ENCODE measurements at regions not wholly inside any gene's neighbourhood (a gene's known extent, or its start where the extent isn't known, plus 50 kb on each side); places are given as distances from the start of the nearest gene placed in this dataset.

DNA sequence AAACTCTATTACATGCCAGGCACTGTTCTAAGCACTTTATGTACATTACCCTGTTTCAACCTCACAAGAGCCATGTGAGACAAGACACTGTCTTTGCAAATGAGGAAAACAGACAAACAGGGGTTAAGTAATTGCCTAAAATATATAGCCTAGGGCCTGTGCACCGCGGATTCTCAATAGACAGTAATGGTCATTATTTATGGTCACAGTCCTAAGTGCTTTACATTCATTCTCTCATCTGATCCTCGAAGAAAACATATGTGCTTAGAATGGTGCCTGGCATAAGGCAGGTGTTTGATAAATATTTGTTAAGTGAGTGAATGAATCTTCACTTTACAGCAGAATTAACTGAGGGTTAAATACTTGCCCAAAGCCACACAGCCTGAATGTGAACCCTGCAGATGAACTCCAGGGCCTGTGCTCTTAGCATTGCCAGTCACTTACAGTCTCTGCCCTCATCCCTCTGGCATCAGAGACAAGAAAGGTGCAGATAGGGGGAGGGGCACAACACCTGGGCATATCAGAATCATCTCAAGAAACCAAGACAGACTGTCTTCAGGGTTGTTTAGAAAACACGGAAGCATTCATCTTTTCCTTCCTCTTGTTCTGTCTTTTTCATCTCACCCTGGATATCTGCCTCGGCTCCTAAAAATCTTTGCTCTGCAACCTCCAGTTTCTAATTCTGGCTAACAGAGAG is 92.8 kb upstream of the SASH1 start:
- no peak for DNase-seq (ENCODE audit: low read depth)

- peak; percentile 46 for DNase-seq (ENCODE audit: low read depth)
Observed at GRCh38 chr6:148250975-148251685, 91.5 kb upstream of the SASH1 start.

DNA sequence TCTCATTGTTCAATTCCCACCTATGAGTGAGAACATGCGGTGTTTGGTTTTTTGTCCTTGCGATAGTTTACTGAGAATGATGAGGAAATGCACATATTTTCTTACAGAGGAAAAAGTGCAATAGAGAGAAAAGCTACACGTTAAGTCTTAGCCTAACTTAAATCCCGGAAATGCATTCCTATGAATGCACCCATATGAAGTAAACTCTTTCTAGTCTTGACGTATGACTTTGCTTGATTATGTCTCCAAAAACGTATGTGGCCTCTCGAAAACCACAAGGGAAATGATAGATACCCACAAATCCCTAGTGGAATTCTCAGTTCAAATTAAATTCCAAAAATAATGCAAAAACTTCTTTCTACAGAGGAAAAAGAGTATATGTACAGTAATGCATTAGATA is 90.7 kb upstream of the SASH1 start:
- no peak for DNase-seq (ENCODE audit: low read depth)

GRCh38 chr6:148257810-148258209 is 84.8 kb upstream of the SASH1 start:
- DNase-seq (ENCODE audit: low read depth) = no peak

- DNase-seq (ENCODE audit: low read depth) = no peak
Observed at GRCh38 chr6:148258868-148259267, 83.8 kb upstream of the SASH1 start.

GRCh38 chr6:148261470-148261869 is 81.2 kb upstream of the SASH1 start:
- no peak for DNase-seq (ENCODE audit: low read depth)

DNA sequence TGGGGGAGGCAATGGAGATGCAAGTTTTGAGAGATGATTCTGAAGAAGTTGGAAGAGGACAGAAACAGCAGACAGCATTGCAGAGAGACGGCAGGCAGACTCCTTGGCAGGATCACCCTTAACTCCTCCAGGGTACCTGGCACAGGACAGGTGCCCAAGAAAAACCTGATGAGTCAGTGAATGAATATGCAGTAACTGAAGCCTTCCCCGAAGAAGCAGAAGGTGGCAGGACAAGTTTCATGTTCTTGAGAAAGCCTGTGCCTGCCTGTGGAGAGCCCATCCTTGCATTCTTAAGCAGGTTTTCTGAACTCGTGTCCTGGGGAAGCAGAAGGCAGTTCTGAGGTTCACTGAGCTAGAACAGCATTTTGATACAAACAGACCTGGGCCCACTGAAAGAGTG is 79.6 kb upstream of the SASH1 start:
- DNase-seq (ENCODE audit: low read depth) = no peak

GRCh38 chr6:148263961-148264360 is 78.7 kb upstream of the SASH1 start:
- no peak for DNase-seq (ENCODE audit: low read depth)

- DNase-seq (ENCODE audit: low read depth) = no peak
Observed at GRCh38 chr6:148265054-148265453, 77.6 kb upstream of the SASH1 start.

DNA sequence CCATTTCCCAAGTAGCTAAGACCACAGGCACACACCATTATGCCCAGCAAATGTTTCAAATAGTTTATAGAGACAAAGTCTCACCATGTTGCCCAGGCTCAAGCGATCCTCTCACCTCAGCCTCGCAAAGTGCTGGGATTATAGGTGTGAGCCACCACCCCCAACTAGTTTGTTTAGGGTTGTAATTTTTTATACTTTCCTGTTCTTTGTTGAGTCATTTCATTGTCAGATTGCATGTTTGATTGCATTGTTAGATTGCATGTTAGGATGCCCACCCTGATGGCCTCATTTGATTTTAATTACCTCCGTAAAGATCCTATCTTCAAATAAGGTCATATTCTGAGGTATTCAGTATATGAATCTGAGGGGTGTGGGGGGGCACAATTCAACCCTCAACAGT is 73.3 kb upstream of the SASH1 start:
- DNase-seq (ENCODE audit: low read depth) = no peak

DNA sequence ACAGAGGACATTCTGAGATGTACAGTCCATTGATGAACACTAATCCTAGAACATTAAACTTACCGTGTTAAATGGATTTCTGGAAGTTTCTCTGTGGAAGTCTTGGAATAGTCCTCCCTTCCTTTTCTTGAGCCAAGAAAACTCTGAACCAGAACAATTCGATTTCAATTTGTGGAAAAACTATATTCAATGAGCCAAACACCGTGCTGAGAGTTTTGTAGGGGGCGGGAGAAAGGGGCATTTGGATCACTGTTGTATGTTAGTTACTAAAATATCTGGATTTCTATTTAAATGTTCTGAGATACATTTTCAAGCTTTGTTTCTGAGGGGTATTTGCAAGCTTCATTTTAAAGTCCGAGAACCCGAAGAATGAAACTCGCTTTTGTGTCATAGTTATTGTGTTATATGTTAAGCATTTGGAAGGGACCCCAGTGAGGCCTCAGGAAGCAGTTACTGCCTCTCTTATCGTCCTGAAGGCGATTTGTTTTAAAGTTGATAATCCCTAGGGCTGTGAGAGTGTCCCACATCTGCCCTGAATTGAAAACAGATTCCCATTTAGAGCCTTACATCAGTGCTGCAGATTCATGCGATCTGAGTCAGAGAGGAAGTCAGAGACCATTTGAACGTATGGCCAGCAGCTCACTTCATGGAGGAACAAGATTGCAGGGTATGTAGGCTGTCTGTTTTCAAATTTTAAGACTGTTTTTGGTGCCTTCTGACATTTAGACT is 70.8 kb upstream of the SASH1 start:
- peak; percentile 87 for DNase-seq (ENCODE audit: low read depth)

- no peak for DNase-seq (ENCODE audit: low read depth)
Observed at GRCh38 chr6:148272597-148272996, 70.0 kb upstream of the SASH1 start.

DNA sequence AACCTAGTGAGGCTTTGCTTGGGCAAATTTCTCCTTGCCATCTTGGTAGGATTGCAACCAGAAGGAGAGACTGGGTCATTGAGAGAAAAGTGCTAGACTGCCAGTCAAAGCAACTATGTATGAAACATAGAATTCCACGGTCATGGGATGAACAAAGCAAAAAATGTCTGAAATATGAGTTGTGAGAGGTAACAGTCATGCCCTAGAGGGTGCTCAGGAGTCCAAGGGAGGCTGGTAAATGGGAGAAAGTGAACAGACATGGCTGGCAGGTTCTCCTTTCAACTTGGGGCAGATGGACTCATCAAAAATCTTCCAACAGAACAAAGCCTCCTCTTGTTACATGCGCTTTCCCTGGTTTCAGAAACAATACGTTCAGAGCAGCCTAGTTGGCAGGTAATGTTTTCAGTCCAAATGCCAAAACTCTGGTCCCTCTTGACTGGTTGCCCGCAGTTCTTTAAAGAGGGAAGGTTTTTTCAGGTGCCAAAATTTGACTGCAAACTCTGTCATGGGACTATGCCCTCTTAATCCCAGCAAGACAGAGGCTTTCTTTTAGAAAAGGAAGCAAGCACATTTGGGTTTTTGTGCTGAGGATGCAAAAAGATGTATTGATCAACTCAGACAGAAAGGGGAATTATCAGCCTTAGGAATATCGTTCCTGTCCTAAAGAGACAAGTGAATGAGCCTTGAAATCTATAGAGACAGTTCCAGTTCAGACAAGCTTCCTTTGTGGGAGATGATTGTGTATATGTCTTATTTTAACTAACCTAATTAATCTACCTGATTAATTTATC is 68.5 kb upstream of the SASH1 start:
- DNase-seq (ENCODE audit: low read depth) = no peak

- no peak for DNase-seq (ENCODE audit: low read depth)
Observed at GRCh38 chr6:148274809-148275208, 67.8 kb upstream of the SASH1 start.

- DNase-seq (ENCODE audit: low read depth) = no peak
Observed at GRCh38 chr6:148285205-148285604, 57.4 kb upstream of the SASH1 start.

DNA sequence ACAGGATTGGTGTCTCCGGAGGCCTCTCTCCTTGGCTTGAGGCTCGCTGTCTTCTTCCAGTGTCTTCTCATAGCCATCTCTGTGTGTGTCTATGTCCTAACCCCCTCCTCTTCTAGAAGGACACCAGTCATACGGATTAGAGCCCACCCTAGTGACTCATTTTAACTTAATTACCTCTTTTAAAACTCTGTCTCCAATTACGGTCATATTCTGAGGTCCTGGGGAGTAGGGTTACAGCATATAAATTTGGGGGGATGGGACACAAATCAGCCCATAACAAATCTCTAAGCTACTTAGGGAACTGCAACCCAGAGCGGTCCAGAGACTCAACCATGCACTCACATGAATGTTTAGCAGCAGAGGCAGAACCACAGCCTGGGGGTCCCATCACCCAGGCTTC is 56.1 kb upstream of the SASH1 start:
- no peak for DNase-seq (ENCODE audit: low read depth)

DNA sequence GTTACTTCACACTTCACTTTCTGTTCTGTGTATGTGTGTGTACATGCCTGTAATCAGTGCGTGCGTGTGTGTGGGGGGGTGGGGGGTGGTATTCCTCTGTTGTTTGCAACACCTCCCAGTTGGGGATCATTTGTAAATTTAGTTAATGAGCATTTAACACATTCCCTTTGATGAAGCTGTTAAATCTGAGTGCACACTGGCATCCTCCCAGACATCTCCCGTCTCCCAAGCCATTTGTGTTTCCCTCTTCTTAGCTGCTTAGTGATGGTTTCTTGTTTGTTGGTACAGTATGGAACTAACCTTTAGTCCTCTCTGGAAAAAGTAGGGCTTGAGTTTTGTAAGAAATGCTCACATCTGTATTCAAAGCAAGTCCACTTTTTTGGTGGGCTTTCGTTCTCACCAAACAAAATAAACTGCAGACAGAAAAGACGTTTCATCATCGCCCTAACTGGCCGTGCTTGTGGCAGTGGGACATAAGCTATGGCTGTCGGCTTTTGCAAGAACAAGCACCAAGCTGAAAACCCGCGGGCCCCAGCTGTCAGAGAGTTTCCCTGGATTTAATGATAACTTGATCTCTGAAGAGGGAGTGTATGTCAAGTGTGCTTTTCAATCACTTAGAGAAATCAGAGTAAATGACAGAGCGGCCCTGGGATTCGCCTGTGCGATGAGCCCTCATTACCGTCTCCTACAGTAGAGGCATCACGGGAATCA is 54.9 kb upstream of the SASH1 start:
- DNase-seq (ENCODE audit: low read depth) = no peak

GRCh38 chr6:148288541-148288940 is 54.1 kb upstream of the SASH1 start:
- no peak for DNase-seq (ENCODE audit: low read depth)

DNA sequence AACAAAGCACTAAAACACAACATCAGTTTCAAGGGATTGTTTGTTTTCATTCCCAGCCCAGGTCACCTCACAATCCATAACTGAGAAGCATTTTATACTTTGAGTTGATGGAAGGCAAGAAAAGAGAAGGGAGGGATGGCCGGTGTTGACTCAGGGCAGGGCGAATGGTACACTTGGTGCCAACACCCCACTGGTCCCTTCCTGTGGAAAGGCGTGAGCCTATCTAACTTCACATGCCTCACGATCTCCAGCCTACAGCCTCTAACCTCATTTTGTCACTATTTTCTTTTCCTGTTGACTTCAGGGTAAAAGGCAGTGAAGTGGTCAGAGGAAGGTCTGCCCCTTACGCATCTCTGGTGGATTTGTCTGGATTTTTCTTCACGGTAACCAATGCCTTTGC is 53.5 kb upstream of the SASH1 start:
- no peak for DNase-seq (ENCODE audit: low read depth)

- no peak for DNase-seq (ENCODE audit: low read depth)
Observed at GRCh38 chr6:148291876-148292275, 50.8 kb upstream of the SASH1 start.

Measured in non-pigmented ciliary epithelial cell (primary cell).